Brain pericyte (primary cell): ENCODE measurements at regions not wholly inside any gene's neighbourhood (a gene's known extent, or its start where the extent isn't known, plus 50 kb on each side); places are given as distances from the start of the nearest gene placed in this dataset.

Experiments used
- DNase-seq: peaks from one replicate; pipeline ENCODE4 v3.0.0-alpha.2; 2012; ENCODE audit warnings: low read depth, low spot score

DNA sequence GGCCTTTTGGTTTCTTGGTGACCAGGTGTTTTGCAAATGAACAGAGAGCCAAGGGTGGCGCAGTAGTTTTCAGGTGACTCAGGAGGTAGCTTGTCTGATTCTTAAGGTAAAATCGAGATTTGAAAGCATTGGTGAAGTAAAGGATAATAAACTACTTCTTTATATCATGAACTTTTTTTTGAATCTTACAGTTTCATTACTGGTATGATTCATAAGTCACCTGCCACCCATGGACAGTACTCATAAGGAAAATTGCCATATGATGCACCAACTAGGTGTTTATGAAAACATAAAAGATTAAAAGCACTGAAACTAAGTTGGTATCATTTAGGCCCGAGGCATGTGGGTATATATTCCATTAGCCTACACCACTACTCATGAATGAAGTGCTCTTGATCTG is 84.1 kb upstream of the MGAT5 start:
- no peak for DNase-seq

DNA sequence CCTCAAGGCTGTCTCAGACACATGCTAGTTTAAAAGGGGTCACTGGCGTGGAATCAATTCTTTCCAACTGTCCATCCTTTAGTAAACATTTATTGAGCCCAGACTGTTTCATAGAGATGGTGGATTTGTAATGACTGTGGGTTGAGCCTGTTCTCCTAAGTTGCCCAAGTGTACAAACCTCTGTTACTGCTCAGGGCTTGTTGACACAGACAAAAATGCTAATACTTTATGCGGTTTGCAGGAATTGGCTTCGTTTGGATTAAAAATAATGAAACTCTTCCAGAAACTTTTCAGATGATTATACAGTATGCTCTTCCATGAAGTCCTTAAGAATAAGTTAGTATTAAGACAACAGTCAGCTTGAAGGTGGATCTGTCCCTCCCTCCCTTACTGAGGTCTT is 83.6 kb upstream of the MGAT5 start:
- DNase-seq = no peak

DNA sequence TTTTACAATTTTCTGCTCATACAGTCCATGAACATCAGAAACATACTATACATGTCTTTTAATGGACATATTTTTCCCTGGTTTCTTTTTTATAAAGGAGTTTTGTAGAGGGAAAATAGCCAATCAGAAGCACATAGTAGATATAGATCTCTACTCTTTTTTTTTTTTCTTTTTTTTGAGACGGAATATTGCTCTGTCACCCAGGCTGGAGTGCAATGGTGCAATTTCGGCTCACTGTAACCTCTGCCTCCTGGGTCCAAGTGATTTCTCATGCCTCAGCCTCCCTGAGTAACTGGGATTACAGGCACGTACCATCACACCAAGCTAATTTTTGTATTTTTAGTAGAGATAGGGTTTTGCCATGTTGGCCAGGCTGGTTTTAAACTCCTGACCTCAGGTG is 83.2 kb upstream of the MGAT5 start:
- DNase-seq = no peak

DNA sequence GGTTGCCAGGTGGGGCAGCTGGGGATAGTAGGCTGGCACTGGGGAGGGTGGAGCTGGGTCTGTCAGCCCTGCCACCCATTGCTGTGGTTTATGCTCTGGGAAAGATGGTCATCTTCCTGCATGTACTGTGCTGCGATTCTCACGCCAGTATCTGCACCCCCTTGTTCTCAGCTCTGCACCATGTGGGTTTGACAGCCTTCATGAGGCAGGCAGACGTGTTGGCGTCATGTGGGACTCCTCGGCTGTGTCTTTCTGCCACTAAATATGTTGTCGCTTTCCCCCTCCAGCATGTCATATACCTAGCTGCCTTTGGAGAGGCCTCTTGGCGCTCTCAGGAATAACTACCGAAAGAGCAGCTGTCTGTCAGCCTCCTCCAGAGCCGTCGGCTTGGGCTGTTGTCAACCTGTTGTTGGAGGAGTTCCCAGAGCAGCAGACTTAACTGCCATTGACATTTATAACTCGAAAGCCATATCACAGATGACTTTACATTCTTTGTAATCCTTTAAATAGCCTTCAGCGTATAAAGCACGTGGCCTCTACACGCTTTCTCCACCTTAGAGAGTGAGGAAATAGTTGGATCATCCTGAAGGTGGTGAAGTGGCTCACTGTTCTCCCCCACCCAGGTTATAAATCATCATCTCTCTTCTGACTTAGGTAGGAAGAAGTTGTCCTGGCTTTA is 80.4 kb upstream of the MGAT5 start:
- no peak for DNase-seq

DNA sequence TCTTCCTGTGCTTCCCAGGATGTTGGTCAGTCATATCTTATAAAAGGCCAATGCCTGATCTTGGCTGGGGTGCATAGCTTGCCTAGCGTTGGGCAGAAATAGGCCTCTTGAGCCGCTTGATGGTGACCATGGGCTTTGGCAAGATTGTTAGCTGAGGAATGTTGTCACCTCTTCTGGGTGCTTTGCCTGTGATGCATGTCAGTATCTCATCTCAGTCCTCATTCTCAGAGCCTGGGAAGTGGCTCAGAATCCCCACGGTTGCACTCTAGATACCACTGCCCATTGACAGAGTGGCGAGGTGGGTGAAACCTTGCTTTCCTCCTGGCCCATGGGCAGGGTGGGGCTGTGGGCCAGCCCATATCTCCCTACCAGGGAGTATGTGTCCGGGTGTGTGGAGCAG is 79.2 kb upstream of the MGAT5 start:
- no peak for DNase-seq

DNA sequence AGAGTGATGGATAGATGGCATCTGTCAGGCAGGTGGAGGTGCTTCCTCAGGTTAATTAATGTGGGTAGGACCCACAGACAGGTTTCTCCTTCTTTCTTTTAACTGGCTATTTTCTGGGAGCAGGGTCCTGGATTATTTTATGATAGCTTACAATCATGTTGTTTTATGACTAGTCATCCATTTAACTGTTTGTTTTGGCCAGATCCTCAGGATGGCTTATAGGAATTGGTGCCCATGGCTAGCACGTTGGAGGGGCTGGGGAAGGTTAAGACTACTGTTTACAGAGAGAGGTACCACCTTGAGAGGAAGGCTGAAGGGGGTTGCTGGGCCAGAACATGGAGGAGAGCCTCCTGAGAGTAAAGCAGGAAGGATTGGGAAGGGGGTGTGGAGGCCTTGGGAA is 78.0 kb upstream of the MGAT5 start:
- DNase-seq = no peak

DNA sequence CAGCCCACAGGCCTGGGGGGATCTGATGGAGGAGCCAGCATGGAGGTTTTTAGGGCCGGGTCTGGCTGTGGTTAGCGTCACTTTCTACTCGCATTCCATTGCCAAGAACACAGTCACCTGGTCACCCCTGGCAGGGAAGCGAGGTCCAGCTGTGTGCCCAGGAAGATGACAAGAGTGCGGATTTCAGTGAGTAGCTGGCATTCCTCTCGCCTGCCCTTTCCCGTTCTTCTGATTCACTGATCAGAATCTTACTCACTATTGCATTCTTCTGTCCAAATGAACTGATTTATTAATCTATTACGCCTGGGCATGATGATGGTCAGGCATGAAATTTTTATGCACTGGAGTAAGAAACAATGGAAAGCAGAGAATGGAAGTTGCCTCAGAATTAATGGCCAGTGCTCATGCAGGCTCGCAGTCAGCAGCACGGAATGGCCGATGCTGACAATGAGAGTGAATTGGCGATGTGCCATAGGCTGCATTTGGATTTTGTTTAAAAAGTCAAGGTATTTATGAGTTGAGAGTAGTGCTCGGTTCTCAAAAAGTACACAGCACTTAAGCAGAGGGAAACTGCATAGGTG is 76.4 kb upstream of the MGAT5 start:
- DNase-seq = no peak

DNA sequence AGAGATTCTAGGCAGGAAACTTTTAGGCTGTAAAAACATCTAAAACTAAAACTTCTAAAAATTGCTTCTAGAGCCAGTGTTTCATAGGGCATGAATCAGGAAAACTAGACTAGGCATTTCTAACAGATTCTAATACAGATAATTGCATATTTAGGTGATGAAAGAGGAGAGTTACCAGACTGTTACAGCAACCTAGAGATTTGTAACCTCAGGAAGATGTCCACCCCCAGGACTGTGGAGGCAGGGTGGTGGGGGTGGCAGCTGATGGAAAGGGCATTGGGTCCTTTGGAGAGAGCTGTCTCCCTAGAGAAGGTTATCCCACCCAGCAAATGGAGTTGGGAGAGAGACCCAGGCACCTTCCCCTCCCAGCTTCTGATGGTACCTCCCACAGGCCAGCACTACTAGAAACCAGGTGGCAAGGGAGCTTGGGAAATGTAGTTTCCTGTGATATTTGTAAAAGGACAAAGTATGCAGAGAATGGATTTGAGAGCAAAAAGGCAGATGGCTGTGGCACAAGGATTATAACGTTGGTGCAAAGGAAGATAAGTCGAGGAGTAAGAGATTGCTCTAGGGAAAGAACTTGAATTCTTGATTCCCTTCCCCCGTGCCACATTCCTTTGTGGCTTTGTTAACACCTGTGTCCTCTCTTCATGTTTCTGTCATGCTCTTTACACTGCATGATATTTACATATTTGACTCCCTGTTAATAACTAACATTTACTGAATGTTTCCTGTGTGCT is 75.6 kb upstream of the MGAT5 start:
- no peak for DNase-seq

DNA sequence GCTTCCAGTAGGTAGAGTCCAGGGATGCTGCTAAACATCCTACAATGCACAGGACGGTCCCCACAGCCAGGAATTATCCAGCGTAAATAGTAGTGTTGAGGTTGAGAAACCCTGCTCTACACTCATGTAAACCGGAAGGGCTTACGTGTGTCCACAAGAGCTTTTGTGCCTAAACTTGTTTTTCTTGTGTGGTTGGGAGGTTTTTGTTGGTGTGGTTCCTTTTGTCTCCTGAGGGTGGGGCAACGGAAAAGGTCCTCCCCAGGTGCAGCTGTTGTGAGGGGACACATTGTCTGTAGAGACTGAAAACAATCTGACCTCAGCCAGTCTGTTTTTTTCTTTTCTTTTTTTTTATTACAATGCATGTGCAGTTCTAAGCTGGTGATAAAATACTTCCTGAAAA is 72.7 kb upstream of the MGAT5 start:
- no peak for DNase-seq

DNA sequence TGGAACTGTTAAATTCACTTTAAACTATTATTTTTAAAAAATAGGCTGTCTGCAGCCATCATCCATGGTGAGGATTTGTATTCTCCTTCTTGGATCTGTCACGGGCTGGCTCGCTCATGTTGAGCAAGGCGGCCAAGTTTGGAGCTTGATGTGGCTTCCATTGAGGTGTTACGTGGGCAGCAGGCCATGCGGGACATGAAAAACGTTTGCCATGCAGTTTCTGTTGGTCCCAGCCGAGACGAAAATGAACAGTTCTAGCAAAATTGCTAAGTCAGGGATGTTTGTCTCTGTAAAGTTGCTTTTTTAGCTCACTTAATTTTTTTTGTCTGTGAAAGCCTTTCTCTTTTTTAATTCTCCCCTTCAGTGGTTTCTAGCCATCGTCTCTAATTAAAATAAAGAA is 70.2 kb upstream of the MGAT5 start:
- no peak for DNase-seq

DNA sequence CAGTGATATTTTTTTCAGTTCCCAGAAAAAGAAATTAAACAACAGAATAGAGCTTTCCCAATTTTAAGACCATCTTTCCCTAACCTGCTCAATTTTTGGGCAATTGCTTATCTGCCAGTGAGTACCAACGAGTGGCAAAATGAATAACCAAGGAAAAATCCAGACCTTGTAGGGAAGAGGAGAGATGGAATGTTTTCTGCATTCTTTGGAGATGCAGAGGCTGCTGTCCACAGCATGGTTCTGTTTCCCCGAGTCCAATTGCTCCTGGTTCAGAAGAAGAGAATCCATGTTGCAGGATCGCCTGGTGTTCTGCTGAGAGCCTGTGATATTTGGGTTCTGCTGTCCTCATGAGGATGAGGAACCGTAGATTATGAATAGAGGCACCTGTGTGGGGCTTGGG is 68.2 kb upstream of the MGAT5 start:
- DNase-seq = no peak

DNA sequence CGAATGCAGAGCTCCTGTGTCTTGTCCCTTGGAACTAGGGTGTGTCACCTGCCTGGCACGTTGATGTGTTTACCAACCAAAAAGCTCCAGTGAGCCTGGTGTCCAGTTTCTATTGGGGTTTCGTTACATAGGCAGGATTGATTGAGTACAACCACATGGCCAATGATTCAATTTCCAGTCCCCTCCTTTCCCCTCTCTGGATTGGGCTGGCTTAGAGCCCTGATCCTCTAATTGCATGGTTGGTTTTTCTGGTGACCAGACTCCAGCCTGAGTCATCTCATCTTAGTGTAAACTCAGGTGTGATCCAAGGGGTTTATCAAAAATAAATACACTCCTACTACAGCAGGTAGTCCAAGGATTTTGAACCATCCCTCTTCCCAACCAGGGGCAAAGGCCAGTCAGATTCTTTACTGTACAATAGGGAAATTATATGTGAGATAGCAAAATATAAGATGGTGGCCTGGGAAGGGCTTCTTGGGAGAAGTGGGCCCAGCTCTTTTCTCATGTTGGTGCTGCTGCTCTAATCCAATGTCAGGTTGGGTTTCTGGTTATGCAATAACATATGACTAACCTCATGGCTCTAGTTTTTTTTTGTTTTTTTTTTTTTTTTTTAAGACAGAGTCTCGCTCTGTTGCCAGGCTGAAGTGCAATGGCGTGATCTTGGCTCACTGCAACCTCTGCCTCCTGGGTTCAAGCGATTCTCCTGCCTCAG is 64.7 kb upstream of the MGAT5 start:
- no peak for DNase-seq

DNA sequence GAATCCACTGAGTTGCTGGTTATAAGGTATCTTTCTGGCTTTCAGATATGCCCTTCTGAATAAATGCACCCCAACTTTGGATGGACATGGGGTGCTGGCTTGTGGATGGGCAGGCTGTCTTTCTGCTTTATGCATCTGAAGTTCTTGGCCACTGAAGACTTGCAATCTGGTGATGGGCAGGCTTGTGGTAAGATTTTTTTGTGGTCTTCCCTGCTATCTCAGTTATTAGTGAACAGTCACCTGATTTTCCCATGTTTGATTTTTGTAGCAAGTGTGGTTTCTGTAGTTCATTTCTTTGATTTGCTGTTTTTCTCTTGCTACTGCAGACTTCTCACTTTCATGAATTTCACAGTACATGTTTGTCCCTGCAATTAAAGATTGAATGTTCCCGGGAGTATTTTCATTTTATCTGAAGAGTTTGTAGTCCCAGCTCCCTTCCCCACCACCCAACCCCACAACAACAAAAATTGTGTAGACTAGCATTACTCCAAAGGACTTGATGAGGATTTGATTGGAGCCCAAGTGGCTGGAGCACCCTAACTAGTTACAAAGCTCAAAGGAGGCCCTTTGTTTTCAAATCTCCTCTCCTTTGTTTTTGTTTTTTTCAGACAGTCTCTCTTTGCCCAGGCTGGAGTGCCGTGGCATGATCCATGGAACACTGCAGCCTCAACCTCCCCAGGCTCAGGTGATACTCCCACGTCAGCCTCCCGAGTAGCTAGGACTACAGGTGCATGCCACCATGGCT is 63.6 kb upstream of the MGAT5 start:
- DNase-seq = no peak

DNA sequence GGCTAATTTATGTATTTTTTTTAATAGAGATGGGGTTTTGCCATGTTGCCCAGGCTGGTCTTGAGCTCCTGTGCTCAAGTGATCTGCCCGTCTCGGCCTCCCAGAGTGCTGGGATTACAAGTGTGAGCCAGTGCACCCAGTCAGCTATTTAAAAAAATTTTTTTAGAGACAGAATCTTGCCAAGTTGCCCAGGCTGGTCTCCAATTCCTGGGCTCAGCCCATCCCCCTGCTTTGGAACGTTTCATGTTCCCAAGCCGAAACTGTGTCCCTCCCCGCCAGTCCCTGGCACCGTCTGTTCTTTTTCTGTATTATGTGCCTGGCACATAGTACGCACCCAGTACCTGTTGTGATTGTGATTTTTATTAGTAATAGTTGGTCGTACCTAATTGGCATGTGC is 63.1 kb upstream of the MGAT5 start:
- DNase-seq = no peak

DNA sequence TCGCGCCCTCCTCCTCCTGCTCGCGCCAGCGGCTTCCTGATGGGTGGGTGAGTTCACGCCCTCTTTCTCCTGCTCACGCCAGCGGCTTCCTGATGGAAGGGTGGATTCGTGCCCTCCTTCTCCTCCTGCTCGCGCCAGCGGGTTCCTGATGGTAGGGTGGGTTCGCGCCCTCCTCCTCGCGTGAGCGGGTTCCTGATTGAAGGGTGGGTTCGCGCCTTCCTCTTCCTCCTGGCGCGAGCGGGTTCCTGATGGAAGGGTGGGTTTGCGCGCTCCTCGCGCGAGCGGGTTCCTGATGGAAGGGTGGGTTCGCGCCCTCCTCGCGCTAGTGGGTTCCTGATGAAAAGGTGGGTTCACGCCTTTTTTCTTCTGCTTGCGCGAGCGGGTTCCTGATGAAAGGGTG is 62.0 kb upstream of the MGAT5 start:
- DNase-seq = no peak

DNA sequence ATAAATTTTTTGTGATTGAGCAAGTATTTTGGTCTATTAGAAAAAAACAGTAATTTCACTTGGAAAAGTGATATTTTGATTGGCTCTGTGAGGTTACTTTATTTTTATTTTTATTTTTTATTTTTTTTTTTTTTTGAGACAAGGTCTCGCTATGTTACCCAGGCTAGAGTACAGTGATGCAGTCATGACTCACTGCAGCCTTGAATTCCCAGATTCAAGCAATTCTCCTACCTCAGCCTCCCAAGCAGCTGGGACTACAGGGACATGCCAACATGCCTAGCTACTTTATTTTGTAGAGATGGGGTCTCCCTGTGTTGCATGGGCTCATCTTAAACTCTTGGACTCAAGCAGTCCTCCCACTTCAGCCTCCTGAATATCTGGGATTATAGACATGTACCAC is 60.9 kb upstream of the MGAT5 start:
- no peak for DNase-seq

DNA sequence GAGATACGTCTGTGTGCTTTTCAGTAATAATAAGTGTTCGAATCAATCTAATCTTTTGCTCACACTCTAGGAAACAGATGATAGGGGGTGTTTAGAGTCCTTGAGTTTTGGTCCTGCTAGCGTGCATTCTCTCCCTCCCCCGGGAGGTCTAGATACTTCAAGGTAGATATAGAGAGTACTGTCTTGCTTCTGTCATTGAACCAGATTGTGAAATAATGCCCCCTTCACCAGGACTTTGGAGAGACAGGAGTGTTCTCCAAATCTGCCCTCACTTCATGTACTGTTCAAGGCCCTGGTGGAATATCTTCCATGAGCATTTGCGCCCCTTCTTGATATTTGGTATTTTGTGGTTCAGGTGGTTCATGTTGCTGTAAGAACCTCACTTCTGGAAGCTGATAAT is 59.4 kb upstream of the MGAT5 start:
- DNase-seq = no peak

DNA sequence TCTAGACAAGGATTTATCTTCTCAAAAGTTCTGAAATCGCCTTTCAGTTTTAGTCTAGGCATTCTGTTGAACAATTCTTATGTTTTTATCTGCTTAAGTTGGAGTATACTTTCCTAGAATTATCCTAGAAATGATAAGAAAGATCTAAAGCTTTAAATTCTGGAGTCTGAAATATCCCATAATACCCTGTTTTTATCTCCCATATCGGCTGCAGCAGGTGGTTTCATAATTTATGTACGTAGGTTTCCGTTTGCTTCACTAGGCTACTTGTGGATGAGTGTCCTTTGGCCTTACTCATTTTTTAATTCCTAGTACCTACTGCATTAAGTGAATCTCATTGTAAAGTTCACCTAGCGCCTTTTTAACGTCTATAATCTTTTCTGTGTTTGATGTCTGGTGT is 58.5 kb upstream of the MGAT5 start:
- DNase-seq = no peak

DNA sequence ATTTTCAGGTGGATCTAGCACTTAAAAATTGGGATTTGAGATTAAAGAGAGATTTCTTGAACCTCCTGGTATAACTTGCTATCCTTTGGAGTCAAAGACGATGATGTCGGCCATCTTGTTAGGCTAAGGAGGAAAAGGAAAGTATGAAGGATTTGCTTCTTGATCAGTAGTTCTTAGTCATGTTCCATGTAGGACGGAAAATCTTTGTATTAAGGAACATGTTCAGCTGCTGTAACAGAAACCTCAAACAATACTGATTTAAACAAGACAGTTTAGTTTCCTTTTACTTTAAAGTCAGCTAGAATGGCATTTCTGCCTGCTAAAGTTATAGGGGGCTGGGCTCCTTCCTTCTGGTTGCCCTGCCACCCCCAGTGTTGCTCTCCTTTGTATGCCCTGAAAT is 56.4 kb upstream of the MGAT5 start:
- no peak for DNase-seq

DNA sequence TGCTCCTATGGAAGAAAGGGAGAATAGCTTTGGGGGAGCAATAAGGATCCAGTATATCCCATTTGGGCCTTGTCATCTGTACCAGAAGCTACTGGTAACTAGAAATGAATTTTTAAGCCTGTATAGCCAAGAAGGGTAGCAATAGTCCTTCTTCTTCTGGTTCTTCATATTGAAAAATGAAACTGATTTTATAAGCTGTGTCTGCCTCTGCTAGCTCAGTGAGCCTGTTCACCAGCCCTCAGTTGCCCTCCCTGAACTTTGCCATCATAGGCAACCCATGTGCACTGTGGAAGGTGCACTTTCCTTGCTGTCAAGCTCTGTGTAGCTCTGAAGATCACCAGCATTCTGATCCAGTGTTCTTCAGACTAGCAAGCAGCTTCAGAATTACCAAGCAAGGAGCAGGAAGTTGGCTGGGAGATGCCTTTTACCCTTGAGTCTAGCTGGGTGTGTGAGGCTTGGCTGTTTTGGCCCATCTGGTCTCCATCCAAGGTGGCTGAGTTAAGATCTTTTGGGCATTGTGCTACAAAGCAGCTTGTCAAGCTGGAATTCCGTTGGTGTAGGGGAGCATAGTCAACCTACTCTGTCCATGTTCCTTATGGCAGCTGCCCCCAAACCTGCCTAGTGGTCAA is 55.8 kb upstream of the MGAT5 start:
- no peak for DNase-seq

DNA sequence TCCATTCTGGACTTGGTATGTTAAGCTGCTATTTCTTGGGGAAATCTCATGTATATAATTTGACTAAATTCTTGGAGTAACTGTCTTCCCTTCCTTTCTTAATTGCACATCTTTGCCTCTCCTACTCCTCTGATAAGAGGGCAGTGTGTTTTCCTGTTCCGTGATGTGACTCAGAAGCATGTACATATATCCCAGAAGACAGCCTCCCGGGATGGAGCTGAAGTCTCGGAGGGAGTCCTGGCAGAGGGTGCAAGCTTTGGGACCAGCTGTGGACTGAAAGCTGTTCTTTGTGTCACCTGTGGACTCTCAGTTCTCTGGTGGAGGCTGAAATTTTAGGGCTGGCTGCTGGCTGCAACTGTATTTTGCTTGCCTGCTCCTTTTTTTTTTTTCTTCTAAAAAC is 54.7 kb upstream of the MGAT5 start:
- no peak for DNase-seq
